Endothelial cell of umbilical vein (primary cell): ENCODE measurements at regions not wholly inside any gene's neighbourhood (a gene's known extent, or its start where the extent isn't known, plus 50 kb on each side); places are given as distances from the start of the nearest gene placed in this dataset.

Experiments
- BruUV-seq: library from RNA; stranded (reverse); fragments of 400-500 nt; replicated peaks from 2 replicates; lab custom pipeline; 2021; lab: Mats Ljungman, UMichigan
- CTCF ChIA-PET: fragments of 300-600, 350-600 bp; sonication (Branson Sonifier 250); formaldehyde crosslinking; loops from one replicate; lab custom pipeline; 2021; ENCODE audit warnings: antibody characterized with exemption, inconsistent platforms; lab: Charles Lee
- POLR2A ChIA-PET: fragments of 300-600, 350-600 bp; sonication (Branson Sonifier 250); formaldehyde crosslinking; loops from one replicate; lab custom pipeline; 2021; ENCODE audit warnings: antibody characterized with exemption, inconsistent platforms; lab: Charles Lee
- DNase-seq: peaks from one replicate; pipeline ENCODE4 v3.0.0-alpha.2; 2011; ENCODE audit warnings: low read depth, low spot score
- FAIRE-seq: peaks from 2 replicates; lab custom pipeline; 2011; peaks lifted over from hg19 to GRCh38; lab: Jason Lieb, UNC
- H2AFZ ChIP-seq: 2 replicates; pipeline ENCODE4 v1.6.0; 2012; ENCODE audit warnings: low read depth, low read length, control low read depth, inconsistent platforms
- H3K27ac ChIP-seq: 2 replicates; pipeline ENCODE4 v1.5.1; 2011; ENCODE audit warnings: low read depth, mild to moderate bottlenecking, control low read depth, low read length, moderate library complexity; ENCODE audit not compliant: insufficient read depth
- H3K27me3 ChIP-seq, 2 experiments: 2 replicates each; pipeline versions ENCODE4 v1.6.0 to v1.6.1; 2011; ENCODE audit warnings: low read length in 2 of 2, mixed read lengths in 1 of 2; ENCODE audit not compliant: control insufficient read depth in 2 of 2, insufficient read depth in 2 of 2
- H3K36me3 ChIP-seq, 2 experiments: 2 replicates in 1 of 2; 3 replicates in 1 of 2; pipeline ENCODE4 v1.5.1; 2011; ENCODE audit warnings: low read length in 2 of 2, mild to moderate bottlenecking in 1 of 2, moderate library complexity in 1 of 2; ENCODE audit not compliant: control insufficient read depth in 2 of 2, insufficient read depth in 2 of 2; ENCODE audit errors: extremely low read depth in 1 of 2
- H3K4me1 ChIP-seq: 3 replicates; pipeline ENCODE4 v1.5.1; 2011; ENCODE audit warnings: mild to moderate bottlenecking, low read length; ENCODE audit not compliant: control insufficient read depth, insufficient read depth; ENCODE audit errors: extremely low read depth
- H3K4me2 ChIP-seq: 2 replicates; pipeline ENCODE4 v1.6.1; 2011; ENCODE audit warnings: low read length, control low read depth, mixed read lengths; ENCODE audit not compliant: insufficient read depth
- H3K4me3 ChIP-seq, 3 experiments: fragments of 200-600 bp in 1 of 3; sonication (generic), shearing (Covaris generic) in 1 of 3; replicated peaks in 1 of 3; 2 replicates each; pipeline ENCODE4 v1.5.1; 2011 to 2016; ENCODE audit warnings: control low read depth in 3 of 3, low read length in 3 of 3, mild to moderate bottlenecking in 2 of 3, inconsistent platforms in 1 of 3, low read depth in 1 of 3, moderate library complexity in 1 of 3; ENCODE audit not compliant: insufficient read depth in 1 of 3
- H3K79me2 ChIP-seq: 2 replicates; pipeline ENCODE4 v1.6.0; 2012; ENCODE audit warnings: low read length, inconsistent platforms; ENCODE audit not compliant: control insufficient read depth, insufficient read depth
- H3K9ac ChIP-seq: replicated peaks from 2 replicates; pipeline ENCODE3; 2011; ENCODE audit warnings: low read length, control low read depth; ENCODE audit not compliant: insufficient read depth; ENCODE audit errors: extremely low read depth
- H3K9me1 ChIP-seq: replicated peaks from 3 replicates; pipeline ENCODE4 v1.6.0; 2011; ENCODE audit warnings: mild to moderate bottlenecking, low read length; ENCODE audit not compliant: control insufficient read depth, insufficient read depth; ENCODE audit errors: extremely low read depth
- H3K9me3 ChIP-seq: replicated peaks from 2 replicates; pipeline ENCODE4 v1.5.1; 2012; ENCODE audit warnings: low read length, inconsistent platforms; ENCODE audit not compliant: control insufficient read depth, insufficient read depth
- H4K20me1 ChIP-seq: replicated peaks from 2 replicates; pipeline ENCODE3; 2011; ENCODE audit warnings: mild to moderate bottlenecking, low read length; ENCODE audit not compliant: control insufficient read depth, insufficient read depth; ENCODE audit errors: extremely low read depth
- EZH2 ChIP-seq: IDR thresholded peaks from 2 replicates; pipeline ENCODE4 v1.6.1; 2012; ENCODE audit warnings: borderline replicate concordance, low read depth, mild to moderate bottlenecking, moderate library complexity, low read length, inconsistent platforms; ENCODE audit not compliant: severe bottlenecking
- FOS ChIP-seq: IDR thresholded peaks from 2 replicates; pipeline ENCODE4 v1.6.1; 2011; ENCODE audit warnings: mild to moderate bottlenecking, low read length, moderate library complexity, borderline replicate concordance; ENCODE audit not compliant: insufficient read depth
- GATA2 ChIP-seq: IDR thresholded peaks from 2 replicates; pipeline ENCODE4 v1.7.0; 2011; ENCODE audit warnings: low read depth, mild to moderate bottlenecking, moderate library complexity, mixed read lengths, low read length; ENCODE audit not compliant: insufficient read length, insufficient read depth
- JUN ChIP-seq: IDR thresholded peaks from 2 replicates; pipeline ENCODE4 v1.6.1; 2011; ENCODE audit warnings: borderline replicate concordance, low read depth; ENCODE audit not compliant: insufficient read length, insufficient read depth
- MAX ChIP-seq: IDR thresholded peaks from 2 replicates; pipeline ENCODE4 v1.6.1; 2011; ENCODE audit not compliant: insufficient read depth, insufficient read length
- MYC ChIP-seq: IDR thresholded peaks from one replicate; pipeline ENCODE4 v1.6.1; 2011; ENCODE audit warnings: mild to moderate bottlenecking, low read depth, low read length
- POLR2A ChIP-seq: IDR thresholded peaks from 2 replicates; pipeline ENCODE4 v1.6.1; 2012; ENCODE audit warnings: low read depth, mild to moderate bottlenecking, control low read depth, low read length
- POLR2AphosphoS5 ChIP-seq: IDR thresholded peaks from 2 replicates; pipeline ENCODE4 v1.6.1; 2012; ENCODE audit warnings: low read depth, mild to moderate bottlenecking, control low read depth, low read length, moderate library complexity; ENCODE audit not compliant: insufficient read depth
- dilution Hi-C: fragments of 300-500 bp; cut with MboI; formaldehyde crosslinking; loops from one replicate; pipeline ENCODE4 v1.15.0; 2019; ENCODE audit warnings: low sequenced_read_pairs; ENCODE audit not compliant: extremely low pct_ligation_motif_present
- intact Hi-C: fragments of 100-400 bp; cut with micrococcal nuclease; formaldehyde crosslinking; loops from one replicate; pipeline ENCODE4 v1.10.0; 2022
- TF ChIP-seq, protein P1 (sequence below), 2 donors: IDR thresholded peaks; 1 replicate in 1 of 2; 2 replicates in 1 of 2; pipeline ENCODE4 v1.5.1; 2011; ENCODE audit warnings: low read length in 2 of 2, mild to moderate bottlenecking in 2 of 2, moderate library complexity in 2 of 2, control low read depth in 1 of 2, inconsistent platforms in 1 of 2, low read depth in 1 of 2; ENCODE audit not compliant: insufficient read depth in 1 of 2; ENCODE audit errors: extremely low read depth in 1 of 2

GRCh38 chr10:88194961-88195367 lies 331.5 kb downstream of the PTEN start:
- no peak overlapping the region for H2AFZ ChIP-seq
- FAIRE-seq (no peak), DNase-seq (no peak)
- no peaks in the 10 kb centered on the region for H3K9me1 ChIP-seq
- no peaks in the 10 kb centered on the region for H3K79me2 ChIP-seq
- no peak overlapping the region for H3K4me2 ChIP-seq
- H3K27me3 ChIP-seq = peaks cover 0 to 2% of the 10 kb centered on the region in 2 experiments
- H3K9ac ChIP-seq = no peak overlapping the region
- ChIA-PET CTCF (no interaction called here), POLR2A (no interaction called here)
- intact Hi-C loops (no loop called here), dilution Hi-C loops (no loop called here)
- no peaks in the 10 kb centered on the region for H3K36me3 ChIP-seq
- TF ChIP-seq GATA2 (no peak), FOS (no peak), JUN (no peak), POLR2A (no peak), POLR2AphosphoS5 (no peak), EZH2 (no peak), MYC (no peak), MAX (no peak)
- TF ChIP-seq, protein P1, sequence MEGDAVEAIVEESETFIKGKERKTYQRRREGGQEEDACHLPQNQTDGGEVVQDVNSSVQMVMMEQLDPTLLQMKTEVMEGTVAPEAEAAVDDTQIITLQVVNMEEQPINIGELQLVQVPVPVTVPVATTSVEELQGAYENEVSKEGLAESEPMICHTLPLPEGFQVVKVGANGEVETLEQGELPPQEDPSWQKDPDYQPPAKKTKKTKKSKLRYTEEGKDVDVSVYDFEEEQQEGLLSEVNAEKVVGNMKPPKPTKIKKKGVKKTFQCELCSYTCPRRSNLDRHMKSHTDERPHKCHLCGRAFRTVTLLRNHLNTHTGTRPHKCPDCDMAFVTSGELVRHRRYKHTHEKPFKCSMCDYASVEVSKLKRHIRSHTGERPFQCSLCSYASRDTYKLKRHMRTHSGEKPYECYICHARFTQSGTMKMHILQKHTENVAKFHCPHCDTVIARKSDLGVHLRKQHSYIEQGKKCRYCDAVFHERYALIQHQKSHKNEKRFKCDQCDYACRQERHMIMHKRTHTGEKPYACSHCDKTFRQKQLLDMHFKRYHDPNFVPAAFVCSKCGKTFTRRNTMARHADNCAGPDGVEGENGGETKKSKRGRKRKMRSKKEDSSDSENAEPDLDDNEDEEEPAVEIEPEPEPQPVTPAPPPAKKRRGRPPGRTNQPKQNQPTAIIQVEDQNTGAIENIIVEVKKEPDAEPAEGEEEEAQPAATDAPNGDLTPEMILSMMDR (IDR thresholded peaks at IDR 0.05; ENCODE audit: extremely low read depth in 1 of 2, insufficient read depth in 1 of 2, low read depth in 1 of 2, low read length in 2 of 2) = no peak
- no peak overlapping the region for H3K27ac ChIP-seq
- no peaks in the 10 kb centered on the region for H3K9me3 ChIP-seq
- H3K4me3 ChIP-seq = no peak overlapping the region
- no peaks in the 10 kb centered on the region for H3K4me1 ChIP-seq
- no peaks in the 10 kb centered on the region for H4K20me1 ChIP-seq
- BruUV-seq = no TSS peak
